ENCODE measurements at regions not wholly inside any gene's neighbourhood (a gene's known extent, or its start where the extent isn't known, plus 50 kb on each side); places are given as distances from the start of the nearest gene placed in this dataset.

DNA sequence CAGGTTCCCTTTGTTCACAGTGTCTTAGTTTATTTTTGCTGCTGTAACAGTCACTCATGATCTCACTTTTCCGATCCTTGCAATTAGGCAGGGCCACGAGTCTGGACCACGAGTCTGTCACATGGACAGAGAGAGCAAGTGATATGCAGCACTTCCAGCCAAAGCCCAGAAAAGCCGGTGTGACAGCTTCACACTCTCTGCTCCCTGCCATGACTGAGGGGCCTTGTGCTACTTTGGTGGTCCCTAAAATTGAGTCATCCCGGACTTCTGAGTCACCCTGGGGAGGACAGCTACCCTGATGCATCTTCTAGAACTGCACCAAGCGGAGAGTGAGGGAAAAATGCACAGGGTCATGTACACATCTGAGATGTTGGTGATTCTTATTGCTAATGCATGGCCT, 179.6 kb downstream of the EFNB2 start:
- 63% methylated on average over 6 of the region's 6 CpGs for WGBS (ENCODE audit: insufficient coverage, low coverage, low lambda C conversion rate, missing lambda C conversion rate)
- intact Hi-C loops (cut with DNase I): no loop called here
- no peak for TF ChIP-seq POLR2A (IDR thresholded peaks at IDR 0.05)

DNA sequence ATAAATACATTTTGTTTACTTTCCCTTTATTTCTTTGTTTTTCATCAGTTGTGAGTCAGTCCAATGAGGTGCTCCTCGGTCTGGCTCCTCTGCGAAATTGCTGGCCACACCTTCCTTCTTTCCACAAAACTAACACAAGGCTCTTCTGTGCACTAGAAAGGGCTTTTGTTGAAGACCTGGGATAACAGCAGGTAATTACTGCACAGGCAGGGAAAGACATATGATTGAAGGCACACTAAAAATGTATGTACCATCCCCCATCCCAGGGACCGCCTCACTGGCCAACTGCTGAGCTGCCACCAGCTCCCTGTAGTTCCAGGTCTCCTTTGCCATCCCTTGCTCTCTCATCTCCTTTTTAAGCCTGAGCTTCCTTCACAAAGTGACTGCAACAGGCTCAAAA, 180.5 kb downstream of the EFNB2 start:
- no peak overlapping the region for H3K27ac ChIP-seq
- ATAC-seq (no peak), DNase-seq (no peak)
- whole genome bisulfite sequencing (ENCODE audit: insufficient coverage, low coverage, low lambda C conversion rate, missing lambda C conversion rate): 71% methylated on average over 3 of the region's 3 CpGs
- no peaks in the 10 kb centered on the region for H3K4me1 ChIP-seq
- no peaks in the 10 kb centered on the region for H3K27me3 ChIP-seq
- no peak for TF ChIP-seq POLR2A (IDR thresholded peaks at IDR 0.05)
- TF ChIP-seq, protein P1, sequence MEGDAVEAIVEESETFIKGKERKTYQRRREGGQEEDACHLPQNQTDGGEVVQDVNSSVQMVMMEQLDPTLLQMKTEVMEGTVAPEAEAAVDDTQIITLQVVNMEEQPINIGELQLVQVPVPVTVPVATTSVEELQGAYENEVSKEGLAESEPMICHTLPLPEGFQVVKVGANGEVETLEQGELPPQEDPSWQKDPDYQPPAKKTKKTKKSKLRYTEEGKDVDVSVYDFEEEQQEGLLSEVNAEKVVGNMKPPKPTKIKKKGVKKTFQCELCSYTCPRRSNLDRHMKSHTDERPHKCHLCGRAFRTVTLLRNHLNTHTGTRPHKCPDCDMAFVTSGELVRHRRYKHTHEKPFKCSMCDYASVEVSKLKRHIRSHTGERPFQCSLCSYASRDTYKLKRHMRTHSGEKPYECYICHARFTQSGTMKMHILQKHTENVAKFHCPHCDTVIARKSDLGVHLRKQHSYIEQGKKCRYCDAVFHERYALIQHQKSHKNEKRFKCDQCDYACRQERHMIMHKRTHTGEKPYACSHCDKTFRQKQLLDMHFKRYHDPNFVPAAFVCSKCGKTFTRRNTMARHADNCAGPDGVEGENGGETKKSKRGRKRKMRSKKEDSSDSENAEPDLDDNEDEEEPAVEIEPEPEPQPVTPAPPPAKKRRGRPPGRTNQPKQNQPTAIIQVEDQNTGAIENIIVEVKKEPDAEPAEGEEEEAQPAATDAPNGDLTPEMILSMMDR (IDR thresholded peaks at IDR 0.05): no peak
- no peak overlapping the region for H3K4me3 ChIP-seq
- no peaks in the 10 kb centered on the region for H3K36me3 ChIP-seq
- intact Hi-C loops (cut with DNase I): no loop called here
- no peaks in the 10 kb centered on the region for H3K9me3 ChIP-seq

More for the DNA sequence above, 179.6 kb downstream of the EFNB2 start:
- ATAC-seq (no peak), DNase-seq (no peak)
- H3K27me3 ChIP-seq: no peaks in the 10 kb centered on the region
- H3K4me3 ChIP-seq: no peak overlapping the region
- H3K36me3 ChIP-seq: no peaks in the 10 kb centered on the region
- no peak overlapping the region for H3K27ac ChIP-seq
- H3K9me3 ChIP-seq: no peaks in the 10 kb centered on the region
- H3K4me1 ChIP-seq: no peaks in the 10 kb centered on the region

DNA sequence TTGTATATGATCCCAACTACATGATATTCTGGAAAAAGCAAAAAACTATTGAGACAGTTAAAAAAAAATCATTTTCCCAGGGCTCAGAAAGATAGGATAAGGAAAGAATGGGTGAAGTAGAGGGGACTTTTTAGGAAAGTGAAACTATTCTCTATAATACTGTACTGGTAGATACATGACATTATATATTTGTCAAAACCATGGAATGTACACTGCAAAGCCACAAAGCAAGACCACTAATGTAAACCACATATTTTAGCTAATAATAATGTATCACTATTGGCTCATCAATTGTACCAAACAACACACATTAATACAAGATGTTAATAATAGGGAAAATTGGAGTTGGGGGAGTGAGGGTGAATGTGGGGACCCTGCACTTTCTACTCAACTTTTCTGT, 182.6 kb downstream of the EFNB2 start:
- intact Hi-C loops (cut with DNase I): no loop called here
- Histone ChIP-seq H3K27me3 (no peaks in the 10 kb centered on the region), H3K27ac (no peak overlapping the region), H3K4me3 (no peak overlapping the region), H3K9me3 (no peaks in the 10 kb centered on the region), H3K4me1 (no peaks in the 10 kb centered on the region), H3K36me3 (no peaks in the 10 kb centered on the region)
- TF ChIP-seq POLR2A (IDR thresholded peaks at IDR 0.05): no peak
- TF ChIP-seq, protein P1 (IDR thresholded peaks at IDR 0.05): no peak
- ATAC-seq (no peak), DNase-seq (no peak)

DNA sequence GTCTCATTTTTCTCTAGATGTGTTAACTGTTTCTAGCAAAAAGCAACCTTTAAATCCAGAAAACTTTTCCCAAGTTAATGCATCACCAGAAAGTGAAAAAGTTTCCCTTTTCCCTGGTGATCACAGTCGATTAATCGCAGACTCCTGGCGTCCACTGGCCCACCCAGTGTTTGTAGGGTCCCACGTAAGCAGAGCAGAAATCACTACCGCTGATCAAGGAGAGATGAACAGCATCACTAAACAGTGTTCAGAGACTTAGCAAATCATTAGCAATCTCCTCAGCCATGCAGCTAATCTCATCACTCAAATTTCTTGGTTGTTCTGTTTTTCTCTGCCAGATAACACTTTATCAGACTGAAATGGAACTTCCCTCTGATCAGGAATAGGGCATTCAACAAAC, 184.2 kb downstream of the EFNB2 start:
- H3K4me1 ChIP-seq: no peaks in the 10 kb centered on the region
- WGBS (ENCODE audit: insufficient coverage, low coverage, low lambda C conversion rate, missing lambda C conversion rate): 31% methylated on average over 5 of the region's 5 CpGs
- no peak for TF ChIP-seq POLR2A (IDR thresholded peaks at IDR 0.05)
- TF ChIP-seq, protein P1 (IDR thresholded peaks at IDR 0.05): no peak
- DNase-seq (no peak), ATAC-seq (no peak)
- H3K4me3 ChIP-seq: no peak overlapping the region
- intact Hi-C loops (cut with DNase I): no loop called here
- no peaks in the 10 kb centered on the region for H3K27me3 ChIP-seq
- H3K9me3 ChIP-seq: no peaks in the 10 kb centered on the region
- H3K27ac ChIP-seq: no peak overlapping the region
- H3K36me3 ChIP-seq: no peaks in the 10 kb centered on the region

DNA sequence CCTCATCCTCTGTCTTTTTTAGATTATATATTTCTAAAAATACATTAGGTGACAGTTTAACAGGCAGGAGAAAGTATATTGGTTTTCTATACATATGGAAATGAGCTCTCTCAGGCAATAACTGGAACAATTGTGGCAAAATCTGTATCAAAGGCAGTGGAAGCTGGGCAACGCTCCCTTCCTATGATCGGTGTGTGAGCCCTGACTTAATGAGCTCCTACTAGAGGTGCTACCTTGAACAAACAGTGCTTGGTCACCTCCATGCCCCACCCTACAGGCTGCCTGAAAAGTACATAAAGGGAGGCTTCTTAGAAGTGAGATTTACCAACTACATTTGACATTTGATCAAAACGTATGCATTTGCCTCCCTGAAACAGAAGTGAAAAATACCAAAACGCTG, 185.3 kb downstream of the EFNB2 start:
- Histone ChIP-seq H3K4me1 (no peaks in the 10 kb centered on the region), H3K36me3 (no peaks in the 10 kb centered on the region), H3K27ac (no peak overlapping the region), H3K9me3 (no peaks in the 10 kb centered on the region), H3K27me3 (no peaks in the 10 kb centered on the region), H3K4me3 (no peak overlapping the region)
- 22% methylated on average over 4 of the region's 4 CpGs for WGBS (ENCODE audit: insufficient coverage, low coverage, low lambda C conversion rate, missing lambda C conversion rate)
- no peak for ATAC-seq
- no peak for TF ChIP-seq POLR2A (IDR thresholded peaks at IDR 0.05)
- TF ChIP-seq, protein P1 (IDR thresholded peaks at IDR 0.05): no peak
- intact Hi-C loops (cut with DNase I): no loop called here
- DNase-seq: no peak

Measured in right lobe of liver (tissue), 6 donors.